Right lobe of liver (tissue), 6 donors: ENCODE measurements at regions not wholly inside any gene's neighbourhood (a gene's known extent, or its start where the extent isn't known, plus 50 kb on each side); places are given as distances from the start of the nearest gene placed in this dataset.
"Not testable (repeated sequence)": the region's sequence is repeated elsewhere in the genome, so short reads cannot be mapped to it uniquely, and the experiment has no call there.

Source experiments
- ATAC-seq, 4 donors: fragments of 200-7000 bp; cut with Tn5 transposase; one replicate each; pipeline ENCODE4 v1.9.1; 2020; ENCODE audit warnings: mild to moderate bottlenecking in 4 of 4, moderate library complexity in 4 of 4
- DNase-seq, 3 donors: peaks; one replicate each; pipeline ENCODE4 v3.0.0-alpha.2; 2020
- H3K27ac ChIP-seq, 3 donors: fragments of 200-600 bp; one replicate each; pipeline ENCODE4 v1.8.0; 2022
- H3K27me3 ChIP-seq, 2 donors: fragments of 200-600 bp; one replicate each; pipeline ENCODE4 v1.8.0; 2022
- H3K36me3 ChIP-seq, 4 donors: fragments of 200-600 bp; sonication (generic) in 1 of 4; one replicate each; pipeline versions ENCODE4 v1.5.1 to v1.8.0; 2017 to 2022; ENCODE audit warnings: control low read depth in 1 of 4
- H3K4me1 ChIP-seq, 4 donors: fragments of 200-600 bp; sonication (generic) in 1 of 4; one replicate each; pipeline versions ENCODE4 v1.5.1 to v1.8.0; 2017 to 2022; ENCODE audit warnings: control low read depth in 1 of 4
- H3K4me3 ChIP-seq, 3 donors: fragments of 200-600 bp; one replicate each; pipeline ENCODE4 v1.8.0; 2022
- H3K9me3 ChIP-seq, 4 donors: fragments of 200-600 bp; sonication (generic) in 1 of 4; one replicate each; pipeline versions ENCODE4 v1.5.1 to v1.8.0; 2017 to 2022; ENCODE audit warnings: control low read depth in 1 of 4
- POLR2A ChIP-seq: fragments of 450-650 bp; IDR thresholded peaks from one replicate; pipeline ENCODE4 v1.6.1; 2017; ENCODE audit warnings: antibody characterized with exemption, mild to moderate bottlenecking
- WGBS: methylation state at CpG from one replicate; pipeline ENCODE4 v1.1.6; 2018; ENCODE audit warnings: low coverage, low lambda C conversion rate; ENCODE audit not compliant: insufficient coverage; ENCODE audit errors: missing lambda C conversion rate; 5-methylcytosine and 5-hydroxymethylcytosine counted together
- intact Hi-C, 2 donors: fragments of 100-400 bp; cut with DNase I; formaldehyde crosslinking; loops; one replicate each; pipeline versions ENCODE4 v1.11.2 to v1.14.1; 2022
- TF ChIP-seq, protein P1 (sequence below), 4 donors: fragments of 200-600 bp in 3 of 4; fragments of 450-650 bp in 1 of 4; IDR thresholded peaks; one replicate each; pipeline versions ENCODE4 v1.5.1 to v1.8.0; 2016 to 2022; ENCODE audit warnings: antibody characterized with exemption in 4 of 4, mild to moderate bottlenecking in 2 of 4
- donor health status: DM: no; HTN: yes; CAD: no.
- donor health status: DM: no; HTN: no; CAD: no.
- donor health status: DM: no; HTN: no; CAD: no.
- donor health status: DM: no; HTN: yes; CAD: no.
- donor health status: DM: no; HTN: yes; CAD: no.

DNA sequence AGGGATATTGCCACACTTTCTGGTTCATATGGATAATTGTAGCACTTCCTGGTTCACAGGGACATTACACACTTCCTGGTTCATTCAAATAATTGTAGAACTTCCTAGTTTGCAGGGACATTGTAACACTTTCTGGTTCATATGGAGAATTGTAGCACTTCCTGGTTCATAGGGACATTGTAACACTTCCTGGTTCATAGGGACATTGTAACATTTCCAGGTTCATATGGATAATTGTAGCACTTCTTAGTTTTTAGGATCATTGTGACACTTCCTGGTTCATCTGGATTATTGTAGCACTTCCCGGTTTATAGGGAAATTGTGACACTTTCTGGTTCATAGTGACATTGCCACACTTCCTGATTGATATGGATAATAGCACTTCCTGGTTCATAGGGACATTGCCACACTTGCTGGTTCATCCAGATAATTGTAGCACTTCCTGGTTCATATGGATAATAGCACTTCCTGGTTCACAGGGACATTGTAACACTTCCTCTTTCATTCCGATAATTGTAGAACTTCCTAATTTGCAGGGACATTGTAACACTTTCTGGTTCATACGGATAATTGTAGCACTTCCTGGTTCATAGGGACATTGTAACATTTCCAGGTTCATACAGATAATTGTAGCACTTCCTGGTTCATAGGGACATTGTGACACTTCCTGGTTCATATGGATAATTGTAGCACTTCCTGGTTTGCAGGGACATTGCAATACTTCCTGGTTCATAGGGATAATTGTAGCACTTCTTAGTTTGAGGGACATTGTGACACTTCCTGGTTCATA lies 59.2 kb upstream of the CD99 start:
- H3K9me3 ChIP-seq, result no peaks in the 10 kb centered on the region
- H3K4me1 ChIP-seq, result no peaks in the 10 kb centered on the region
- ATAC-seq (no peak), DNase-seq (no peak)
- no peaks in the 10 kb centered on the region for H3K36me3 ChIP-seq
- no peaks in the 10 kb centered on the region for H3K27me3 ChIP-seq
- 28% methylated on average over 2 of the region's 3 CpGs for WGBS
- no peak overlapping the region for H3K4me3 ChIP-seq
- TF ChIP-seq, protein P1, sequence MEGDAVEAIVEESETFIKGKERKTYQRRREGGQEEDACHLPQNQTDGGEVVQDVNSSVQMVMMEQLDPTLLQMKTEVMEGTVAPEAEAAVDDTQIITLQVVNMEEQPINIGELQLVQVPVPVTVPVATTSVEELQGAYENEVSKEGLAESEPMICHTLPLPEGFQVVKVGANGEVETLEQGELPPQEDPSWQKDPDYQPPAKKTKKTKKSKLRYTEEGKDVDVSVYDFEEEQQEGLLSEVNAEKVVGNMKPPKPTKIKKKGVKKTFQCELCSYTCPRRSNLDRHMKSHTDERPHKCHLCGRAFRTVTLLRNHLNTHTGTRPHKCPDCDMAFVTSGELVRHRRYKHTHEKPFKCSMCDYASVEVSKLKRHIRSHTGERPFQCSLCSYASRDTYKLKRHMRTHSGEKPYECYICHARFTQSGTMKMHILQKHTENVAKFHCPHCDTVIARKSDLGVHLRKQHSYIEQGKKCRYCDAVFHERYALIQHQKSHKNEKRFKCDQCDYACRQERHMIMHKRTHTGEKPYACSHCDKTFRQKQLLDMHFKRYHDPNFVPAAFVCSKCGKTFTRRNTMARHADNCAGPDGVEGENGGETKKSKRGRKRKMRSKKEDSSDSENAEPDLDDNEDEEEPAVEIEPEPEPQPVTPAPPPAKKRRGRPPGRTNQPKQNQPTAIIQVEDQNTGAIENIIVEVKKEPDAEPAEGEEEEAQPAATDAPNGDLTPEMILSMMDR (IDR thresholded peaks at IDR 0.05), result no peak
- TF ChIP-seq POLR2A, result no peak
- H3K27ac ChIP-seq, result no peak overlapping the region
- intact Hi-C loops, result no loop called here

DNA sequence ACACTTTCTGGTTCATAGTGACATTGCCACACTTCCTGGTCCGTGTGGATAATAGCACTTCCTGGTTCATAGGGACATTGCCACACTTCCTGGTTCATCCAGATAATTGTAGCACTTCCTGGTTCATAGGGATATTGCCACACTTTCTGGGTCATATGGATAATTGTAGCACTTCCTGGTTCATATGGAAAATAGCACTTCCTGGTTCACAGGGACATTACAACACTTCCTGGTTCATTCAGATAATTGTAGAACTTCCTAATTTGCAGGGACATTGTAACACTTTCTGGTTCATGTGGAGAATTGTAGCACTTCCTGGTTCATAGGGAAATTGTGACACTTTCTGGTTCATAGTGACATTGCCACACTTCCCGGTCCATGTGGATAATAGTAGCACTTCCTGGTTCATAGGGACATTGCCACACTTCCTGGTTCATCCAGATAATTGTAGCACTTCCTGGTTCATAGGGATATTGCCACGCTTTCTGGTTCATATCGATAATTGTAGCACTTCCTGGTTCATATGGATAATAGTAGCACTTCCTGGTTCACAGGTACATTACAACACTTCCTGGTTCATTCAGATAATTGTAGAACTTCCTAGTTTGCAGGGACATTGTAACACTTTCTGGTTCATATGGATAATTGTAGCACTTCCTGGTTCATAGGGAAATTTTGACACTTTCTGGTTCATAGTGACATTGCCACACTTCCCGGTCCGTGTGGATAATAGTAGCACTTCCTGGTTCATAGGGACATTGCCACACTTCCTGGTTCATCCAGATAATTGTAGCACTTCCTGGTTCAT lies 60.0 kb upstream of the CD99 start:
- H3K4me3 ChIP-seq, H3K4me1 ChIP-seq, H3K9me3 ChIP-seq, ATAC-seq, DNase-seq, H3K27me3 ChIP-seq, intact Hi-C loops, H3K36me3 ChIP-seq, H3K27ac ChIP-seq: not testable (repeated sequence)
- 64% methylated on average over 6 of the region's 6 CpGs for WGBS

DNA sequence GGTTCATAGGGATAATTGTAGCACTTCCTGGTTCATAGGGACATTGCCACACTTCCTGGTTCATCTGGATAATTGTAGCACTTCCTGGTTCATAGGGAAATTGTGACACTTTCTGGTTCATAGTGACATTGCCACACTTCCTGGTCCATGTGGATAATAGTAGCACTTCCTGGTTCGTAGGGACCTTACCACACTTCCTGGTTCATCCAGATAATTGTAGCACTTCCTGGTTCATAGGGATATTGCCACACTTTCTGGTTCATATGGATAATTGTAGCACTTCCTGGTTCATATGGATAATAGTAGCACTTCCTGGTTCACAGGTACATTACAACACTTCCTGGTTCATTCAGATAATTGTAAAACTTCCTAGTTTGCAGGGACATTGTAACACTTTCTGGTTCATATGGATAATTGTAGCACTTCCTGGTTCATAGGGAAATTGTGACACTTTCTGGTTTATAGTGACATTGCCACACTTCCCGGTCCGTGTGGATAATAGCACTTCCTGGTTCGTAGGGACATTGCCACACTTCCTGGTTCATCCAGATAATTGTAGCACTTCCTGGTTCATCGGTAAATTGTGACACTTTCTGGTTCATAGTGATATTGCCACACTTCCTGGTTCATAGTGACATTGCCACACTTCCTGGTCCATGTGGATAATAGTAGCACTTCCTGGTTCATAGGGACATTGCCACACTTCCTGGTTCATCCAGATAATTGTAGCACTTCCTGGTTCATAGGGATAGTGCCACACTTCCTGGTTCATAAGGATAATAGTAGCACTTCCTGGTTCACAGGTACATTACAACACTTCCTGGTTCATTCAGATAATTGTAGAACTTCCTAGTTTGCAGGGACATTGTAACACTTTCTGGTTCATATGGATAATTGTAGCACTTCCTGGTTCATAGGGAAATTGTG lies 60.8 kb upstream of the CD99 start:
- H3K27me3 ChIP-seq, H3K27ac ChIP-seq, DNase-seq, intact Hi-C loops, H3K4me3 ChIP-seq, ATAC-seq, H3K4me1 ChIP-seq, H3K9me3 ChIP-seq, H3K36me3 ChIP-seq: not testable (repeated sequence)
- WGBS, result 43% methylated on average over 5 of the region's 5 CpGs

DNA sequence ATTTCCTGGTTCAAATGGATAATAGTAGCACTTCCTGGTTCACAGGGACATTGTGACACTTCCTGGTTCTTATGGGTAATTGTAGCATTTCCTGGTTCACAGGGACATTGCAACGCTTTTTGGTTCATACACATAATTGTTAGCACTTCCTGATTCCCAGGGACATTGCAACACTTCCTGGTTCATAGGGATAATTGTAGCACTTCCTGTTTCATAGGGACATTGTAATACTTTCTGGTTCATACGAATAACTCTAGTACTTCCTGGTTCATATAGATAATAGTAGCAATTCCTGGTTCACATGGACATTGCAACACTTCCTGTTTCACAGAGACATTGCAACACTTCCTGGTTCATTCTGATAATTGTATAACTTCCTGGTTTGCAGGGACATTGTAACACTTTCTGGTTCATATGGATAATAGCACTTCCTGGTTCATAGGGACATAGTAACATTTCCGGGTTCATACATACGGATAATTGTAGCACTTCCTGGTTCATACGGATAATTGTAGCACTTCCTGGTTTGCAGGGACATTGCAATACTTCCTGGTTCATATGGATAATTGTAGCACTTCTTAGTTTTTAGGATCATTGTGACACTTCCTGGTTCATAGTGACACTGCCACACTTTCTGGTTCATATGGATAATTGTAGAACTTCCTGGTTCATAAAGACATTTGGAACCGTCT lies 61.6 kb upstream of the CD99 start:
- no peak for TF ChIP-seq POLR2A
- TF ChIP-seq, protein P1 (IDR thresholded peaks at IDR 0.05), result no peak
- no peak for ATAC-seq
- no peaks in the 10 kb centered on the region for H3K36me3 ChIP-seq
- DNase-seq, result no peak
- no peak overlapping the region for H3K27ac ChIP-seq
- 58% methylated on average over 6 of the region's 6 CpGs for WGBS
- intact Hi-C loops, result no loop called here
- H3K9me3 ChIP-seq, result no peaks in the 10 kb centered on the region
- H3K4me3 ChIP-seq, result no peak overlapping the region
- H3K27me3 ChIP-seq, result no peaks in the 10 kb centered on the region
- no peaks in the 10 kb centered on the region for H3K4me1 ChIP-seq

DNA sequence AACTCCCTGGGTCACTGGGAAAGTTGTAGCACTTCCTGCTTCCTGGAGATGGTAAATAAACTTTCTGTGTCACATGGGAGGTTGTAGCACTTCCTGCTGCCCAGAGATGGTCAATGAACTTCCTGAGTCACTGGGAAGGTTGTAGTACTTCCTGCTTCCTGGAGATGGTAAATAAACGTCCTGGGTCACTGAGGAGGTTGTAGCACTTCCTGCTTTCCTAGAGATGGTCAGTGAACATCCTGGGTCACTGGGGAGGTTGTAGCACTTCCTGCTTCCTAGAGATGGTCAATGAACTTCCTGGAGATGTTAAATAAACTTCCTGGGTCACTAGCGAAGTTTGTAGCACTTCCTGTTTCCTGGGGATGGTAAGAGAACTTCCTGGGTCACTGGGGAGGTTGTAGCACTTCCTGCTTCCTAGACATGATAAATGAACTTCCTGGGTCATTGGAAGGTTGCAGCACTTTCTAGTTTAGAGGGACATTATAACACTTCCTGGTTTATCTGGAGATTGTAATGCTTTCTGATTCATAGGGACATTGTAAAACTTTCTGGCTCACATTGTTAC lies 62.3 kb upstream of the CD99 start:
- TF ChIP-seq POLR2A, result no peak
- TF ChIP-seq, protein P1 (IDR thresholded peaks at IDR 0.05), result no peak
- intact Hi-C loops, result no loop called here
- 56% methylated on average over 1 of the region's 2 CpGs for WGBS

More for the DNA sequence above, 62.3 kb upstream of the CD99 start:
- H3K27me3 ChIP-seq, result no peaks in the 10 kb centered on the region
- DNase-seq, result no peak
- ATAC-seq, result no peak
- H3K4me1 ChIP-seq, result no peaks in the 10 kb centered on the region
- no peaks in the 10 kb centered on the region for H3K36me3 ChIP-seq
- no peak overlapping the region for H3K4me3 ChIP-seq
- H3K27ac ChIP-seq, result no peak overlapping the region
- H3K9me3 ChIP-seq, result no peaks in the 10 kb centered on the region
